Sigmoid colon (tissue), 4 donors: ENCODE measurements at regions not wholly inside any gene's neighbourhood (a gene's known extent, or its start where the extent isn't known, plus 50 kb on each side); places are given as distances from the start of the nearest gene placed in this dataset.

Source experiments
- CTCF ChIP-seq, 4 experiments: fragments of 450-650 bp in 3 of 4; fragments of 200-600 bp in 1 of 4; IDR thresholded peaks; one replicate each; pipeline ENCODE4 v1.5.1; 2016 to 2019; ENCODE audit warnings: antibody characterized with exemption in 4 of 4, mild to moderate bottlenecking in 3 of 4, moderate library complexity in 2 of 4
- EP300 ChIP-seq, 4 donors: sonication (generic); formaldehyde crosslinking; IDR thresholded peaks; one replicate each; pipeline ENCODE4 v1.6.1; 2017; ENCODE audit warnings: antibody characterized with exemption in 4 of 4
- POLR2A ChIP-seq, 2 donors: fragments of 450-650 bp; IDR thresholded peaks; one replicate each; pipeline ENCODE4 v1.6.1; 2016; ENCODE audit warnings: antibody characterized with exemption in 2 of 2, mild to moderate bottlenecking in 2 of 2, moderate library complexity in 2 of 2
- POLR2AphosphoS5 ChIP-seq, 4 donors: sonication (generic); formaldehyde crosslinking; IDR thresholded peaks; one replicate each; pipeline ENCODE4 v1.6.1; 2017; ENCODE audit warnings: antibody characterized with exemption in 4 of 4

- TF ChIP-seq CTCF (IDR thresholded peaks at IDR 0.05) (no peak), POLR2A (IDR thresholded peaks at IDR 0.05) (no peak), EP300 (IDR thresholded peaks at IDR 0.05) (no peak), POLR2AphosphoS5 (IDR thresholded peaks at IDR 0.05) (no peak)
These were observed 90.0 kb upstream of the CCDC196 start for GRCh38 chr14:66396164-66396563.
